OCI-LY7 (cell line): ENCODE measurements at regions not wholly inside any gene's neighbourhood (a gene's known extent, or its start where the extent isn't known, plus 50 kb on each side); places are given as distances from the start of the nearest gene placed in this dataset.

Experiments used
- CTCF ChIP-seq: fragments of 200-600 bp; sonication (generic); conservative IDR thresholded peaks from 2 replicates; pipeline ENCODE4 v1.5.1; 2014; ENCODE audit warnings: mild to moderate bottlenecking, antibody characterized with exemption, low read length, moderate library complexity, mixed read lengths
- EZH2phosphoT487 ChIP-seq: fragments of 200-600 bp; sonication (generic); IDR thresholded peaks from 2 replicates; pipeline ENCODE4 v1.6.1; 2018; ENCODE audit warnings: low read depth, borderline replicate concordance, mild to moderate bottlenecking, mixed run types, antibody characterized with exemption, low read length, moderate library complexity, mixed read lengths

- no peak for TF ChIP-seq CTCF
- TF ChIP-seq EZH2phosphoT487 = no peak
Observed at GRCh38 chr3:152193673-152194267, 75.0 kb upstream of the MBNL1 start.
